ENCODE measurements at regions not wholly inside any gene's neighbourhood (a gene's known extent, or its start where the extent isn't known, plus 50 kb on each side); places are given as distances from the start of the nearest gene placed in this dataset.

DNA sequence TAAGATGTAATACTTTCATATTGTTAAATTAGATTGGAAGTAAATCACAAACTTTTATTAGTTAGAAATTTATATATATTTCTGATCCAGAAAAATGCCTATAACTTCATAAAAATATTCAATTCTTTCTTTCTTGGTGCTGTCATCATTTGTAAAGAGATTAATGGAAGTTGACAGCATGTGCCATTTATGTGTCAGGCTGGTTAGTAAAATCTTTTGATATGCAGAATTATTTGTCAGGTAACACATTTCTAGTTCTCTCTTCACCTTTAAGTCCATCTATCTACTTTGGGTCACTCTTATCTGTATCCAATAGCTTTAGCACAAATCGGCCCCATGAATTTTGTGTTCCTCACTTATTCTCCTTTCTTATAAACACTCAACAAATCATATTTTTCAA lies 102.9 kb downstream of the ISL1 start:
- Histone ChIP-seq H3K79me2 (replicated peaks; ENCODE audit: insufficient read depth) (no peaks in the 10 kb centered on the region), H3K4me1 (ENCODE audit: insufficient read depth) (0 out of 2 replicates have a peak, but pooled peaks cover 3% of the 10 kb centered on the region), H3K4me3 (no peak overlapping the region), H3F3A (replicated peaks; ENCODE audit: low read depth) (no peaks in the 10 kb centered on the region), H4K20me1 (replicated peaks; ENCODE audit: insufficient read depth) (no peaks in the 10 kb centered on the region), H3K4me2 (no peak overlapping the region), H3K36me3 (ENCODE audit: insufficient read depth) (no peaks in the 10 kb centered on the region), H3K27me3 (ENCODE audit: insufficient read depth) (no peaks in the 10 kb centered on the region), H3K9me2 (ENCODE audit: insufficient read depth) (no peaks in the 10 kb centered on the region), H3K27ac (ENCODE audit: low read depth) (no peak overlapping the region), H2AFZ (no peak overlapping the region)
- DNase-seq (ENCODE audit: low spot score) (no peak), ATAC-seq (no peak)
- H3K4me1 Mint-ChIP-seq = no peaks in the 10 kb centered on the region
- H3K27me3 Mint-ChIP-seq (ENCODE audit: insufficient read depth, low read depth, poor library complexity) = no peaks in the 10 kb centered on the region
- no peaks in the 10 kb centered on the region for H3K9me3 Mint-ChIP-seq
- no peaks in the 10 kb centered on the region for H3K36me3 Mint-ChIP-seq (ENCODE audit: low read depth)
- TF ChIP-seq, protein P1, sequence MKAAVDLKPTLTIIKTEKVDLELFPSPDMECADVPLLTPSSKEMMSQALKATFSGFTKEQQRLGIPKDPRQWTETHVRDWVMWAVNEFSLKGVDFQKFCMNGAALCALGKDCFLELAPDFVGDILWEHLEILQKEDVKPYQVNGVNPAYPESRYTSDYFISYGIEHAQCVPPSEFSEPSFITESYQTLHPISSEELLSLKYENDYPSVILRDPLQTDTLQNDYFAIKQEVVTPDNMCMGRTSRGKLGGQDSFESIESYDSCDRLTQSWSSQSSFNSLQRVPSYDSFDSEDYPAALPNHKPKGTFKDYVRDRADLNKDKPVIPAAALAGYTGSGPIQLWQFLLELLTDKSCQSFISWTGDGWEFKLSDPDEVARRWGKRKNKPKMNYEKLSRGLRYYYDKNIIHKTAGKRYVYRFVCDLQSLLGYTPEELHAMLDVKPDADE (IDR thresholded peaks at IDR 0.05) = no peak
- TF ChIP-seq, protein P2, sequence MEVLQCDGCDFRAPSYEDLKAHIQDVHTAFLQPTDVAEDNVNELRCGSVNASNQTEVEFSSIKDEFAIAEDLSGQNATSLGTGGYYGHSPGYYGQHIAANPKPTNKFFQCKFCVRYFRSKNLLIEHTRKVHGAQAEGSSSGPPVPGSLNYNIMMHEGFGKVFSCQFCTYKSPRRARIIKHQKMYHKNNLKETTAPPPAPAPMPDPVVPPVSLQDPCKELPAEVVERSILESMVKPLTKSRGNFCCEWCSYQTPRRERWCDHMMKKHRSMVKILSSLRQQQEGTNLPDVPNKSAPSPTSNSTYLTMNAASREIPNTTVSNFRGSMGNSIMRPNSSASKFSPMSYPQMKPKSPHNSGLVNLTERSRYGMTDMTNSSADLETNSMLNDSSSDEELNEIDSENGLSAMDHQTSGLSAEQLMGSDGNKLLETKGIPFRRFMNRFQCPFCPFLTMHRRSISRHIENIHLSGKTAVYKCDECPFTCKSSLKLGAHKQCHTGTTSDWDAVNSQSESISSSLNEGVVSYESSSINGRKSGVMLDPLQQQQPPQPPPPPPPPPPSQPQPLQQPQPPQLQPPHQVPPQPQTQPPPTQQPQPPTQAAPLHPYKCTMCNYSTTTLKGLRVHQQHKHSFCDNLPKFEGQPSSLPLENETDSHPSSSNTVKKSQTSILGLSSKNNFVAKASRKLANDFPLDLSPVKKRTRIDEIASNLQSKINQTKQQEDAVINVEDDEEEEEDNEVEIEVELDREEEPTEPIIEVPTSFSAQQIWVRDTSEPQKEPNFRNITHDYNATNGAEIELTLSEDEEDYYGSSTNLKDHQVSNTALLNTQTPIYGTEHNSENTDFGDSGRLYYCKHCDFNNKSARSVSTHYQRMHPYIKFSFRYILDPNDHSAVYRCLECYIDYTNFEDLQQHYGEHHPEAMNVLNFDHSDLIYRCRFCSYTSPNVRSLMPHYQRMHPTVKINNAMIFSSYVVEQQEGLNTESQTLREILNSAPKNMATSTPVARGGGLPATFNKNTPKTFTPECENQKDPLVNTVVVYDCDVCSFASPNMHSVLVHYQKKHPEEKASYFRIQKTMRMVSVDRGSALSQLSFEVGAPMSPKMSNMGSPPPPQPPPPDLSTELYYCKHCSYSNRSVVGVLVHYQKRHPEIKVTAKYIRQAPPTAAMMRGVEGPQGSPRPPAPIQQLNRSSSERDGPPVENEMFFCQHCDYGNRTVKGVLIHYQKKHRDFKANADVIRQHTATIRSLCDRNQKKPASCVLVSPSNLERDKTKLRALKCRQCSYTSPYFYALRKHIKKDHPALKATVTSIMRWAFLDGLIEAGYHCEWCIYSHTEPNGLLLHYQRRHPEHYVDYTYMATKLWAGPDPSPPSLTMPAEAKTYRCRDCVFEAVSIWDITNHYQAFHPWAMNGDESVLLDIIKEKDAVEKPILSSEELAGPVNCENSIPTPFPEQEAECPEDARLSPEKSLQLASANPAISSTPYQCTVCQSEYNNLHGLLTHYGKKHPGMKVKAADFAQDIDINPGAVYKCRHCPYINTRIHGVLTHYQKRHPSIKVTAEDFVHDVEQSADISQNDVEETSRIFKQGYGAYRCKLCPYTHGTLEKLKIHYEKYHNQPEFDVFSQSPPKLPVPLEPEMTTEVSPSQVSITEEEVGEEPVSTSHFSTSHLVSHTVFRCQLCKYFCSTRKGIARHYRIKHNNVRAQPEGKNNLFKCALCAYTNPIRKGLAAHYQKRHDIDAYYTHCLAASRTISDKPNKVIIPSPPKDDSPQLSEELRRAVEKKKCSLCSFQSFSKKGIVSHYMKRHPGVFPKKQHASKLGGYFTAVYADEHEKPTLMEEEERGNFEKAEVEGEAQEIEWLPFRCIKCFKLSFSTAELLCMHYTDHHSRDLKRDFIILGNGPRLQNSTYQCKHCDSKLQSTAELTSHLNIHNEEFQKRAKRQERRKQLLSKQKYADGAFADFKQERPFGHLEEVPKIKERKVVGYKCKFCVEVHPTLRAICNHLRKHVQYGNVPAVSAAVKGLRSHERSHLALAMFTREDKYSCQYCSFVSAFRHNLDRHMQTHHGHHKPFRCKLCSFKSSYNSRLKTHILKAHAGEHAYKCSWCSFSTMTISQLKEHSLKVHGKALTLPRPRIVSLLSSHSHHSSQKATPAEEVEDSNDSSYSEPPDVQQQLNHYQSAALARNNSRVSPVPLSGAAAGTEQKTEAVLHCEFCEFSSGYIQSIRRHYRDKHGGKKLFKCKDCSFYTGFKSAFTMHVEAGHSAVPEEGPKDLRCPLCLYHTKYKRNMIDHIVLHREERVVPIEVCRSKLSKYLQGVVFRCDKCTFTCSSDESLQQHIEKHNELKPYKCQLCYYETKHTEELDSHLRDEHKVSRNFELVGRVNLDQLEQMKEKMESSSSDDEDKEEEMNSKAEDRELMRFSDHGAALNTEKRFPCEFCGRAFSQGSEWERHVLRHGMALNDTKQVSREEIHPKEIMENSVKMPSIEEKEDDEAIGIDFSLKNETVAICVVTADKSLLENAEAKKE (CRISPR knock-in tag; IDR thresholded peaks at IDR 0.05) = no peak
- TF ChIP-seq STAT1 (IDR thresholded peaks at IDR 0.05; ENCODE audit: unreplicated experiment) = no peak
- H3K4me3 Mint-ChIP-seq = no peak overlapping the region
- no peak overlapping the region for H3K27ac Mint-ChIP-seq

GRCh38 chr5:51487952-51488351 lies 104.7 kb downstream of the ISL1 start:
- Histone ChIP-seq H2AFZ (no peak overlapping the region), H3K4me1 (ENCODE audit: insufficient read depth) (0 out of 2 replicates have a peak, but pooled peaks cover 3% of the 10 kb centered on the region), H3K4me2 (no peak overlapping the region), H3K36me3 (ENCODE audit: insufficient read depth) (no peaks in the 10 kb centered on the region), H3K27ac (ENCODE audit: low read depth) (no peak overlapping the region), H3F3A (replicated peaks; ENCODE audit: low read depth) (no peaks in the 10 kb centered on the region), H3K9me2 (ENCODE audit: insufficient read depth) (no peaks in the 10 kb centered on the region), H3K79me2 (replicated peaks; ENCODE audit: insufficient read depth) (no peaks in the 10 kb centered on the region), H4K20me1 (replicated peaks; ENCODE audit: insufficient read depth) (no peaks in the 10 kb centered on the region), H3K4me3 (no peak overlapping the region), H3K27me3 (ENCODE audit: insufficient read depth) (no peaks in the 10 kb centered on the region)
- H3K4me1 Mint-ChIP-seq = no peaks in the 10 kb centered on the region
- no peaks in the 10 kb centered on the region for H3K36me3 Mint-ChIP-seq (ENCODE audit: low read depth)
- no peaks in the 10 kb centered on the region for H3K9me3 Mint-ChIP-seq
- no peaks in the 10 kb centered on the region for H3K27me3 Mint-ChIP-seq (ENCODE audit: insufficient read depth, low read depth, poor library complexity)
- ATAC-seq = no peak
- TF ChIP-seq, protein P1 (IDR thresholded peaks at IDR 0.05) = no peak
- no peak for TF ChIP-seq STAT1 (IDR thresholded peaks at IDR 0.05; ENCODE audit: unreplicated experiment)
- TF ChIP-seq JUNB (IDR thresholded peaks at IDR 0.05; ENCODE audit: unreplicated experiment) = no peak
- no peak for TF ChIP-seq ZNF114 (CRISPR knock-in tag; IDR thresholded peaks at IDR 0.05)
- no peak for TF ChIP-seq EZH2 (IDR thresholded peaks at IDR 0.05; ENCODE audit: low read depth, unreplicated experiment)
- no peak overlapping the region for H3K4me3 Mint-ChIP-seq
- H3K27ac Mint-ChIP-seq = no peak overlapping the region
- no peak for DNase-seq (ENCODE audit: low spot score)
